ENCODE measurements at regions not wholly inside any gene's neighbourhood (a gene's known extent, or its start where the extent isn't known, plus 50 kb on each side); places are given as distances from the start of the nearest gene placed in this dataset.

- TF ChIP-seq CTCF (IDR thresholded peaks at IDR 0.05; ENCODE audit: control insufficient read depth, extremely low read depth, insufficient read depth), result no peak
- no peak for DNase-seq (ENCODE audit: low read depth)
- no peak overlapping the region for H3K4me3 ChIP-seq (ENCODE audit: low read depth, low read length)
These were observed 411.9 kb upstream of the MARCKS start for GRCh38 chr6:113445201-113445600.

GRCh38 chr6:113447088-113447831 is 409.9 kb upstream of the MARCKS start:
- DNase-seq (ENCODE audit: low read depth), result no peak
- no peak for TF ChIP-seq CTCF (IDR thresholded peaks at IDR 0.05; ENCODE audit: control insufficient read depth, extremely low read depth, insufficient read depth)
- no peak overlapping the region for H3K4me3 ChIP-seq (ENCODE audit: low read depth, low read length)

GRCh38 chr6:113449051-113449450 is 408.1 kb upstream of the MARCKS start:
- no peak for TF ChIP-seq CTCF (IDR thresholded peaks at IDR 0.05; ENCODE audit: control insufficient read depth, extremely low read depth, insufficient read depth)
- no peak overlapping the region for H3K4me3 ChIP-seq (ENCODE audit: low read depth, low read length)
- DNase-seq (ENCODE audit: low read depth), result no peak

- H3K4me3 ChIP-seq (ENCODE audit: low read depth, low read length), result no peak overlapping the region
- TF ChIP-seq CTCF (IDR thresholded peaks at IDR 0.05; ENCODE audit: control insufficient read depth, extremely low read depth, insufficient read depth), result no peak
- DNase-seq (ENCODE audit: low read depth), result no peak
These were observed 407.1 kb upstream of the MARCKS start for GRCh38 chr6:113450061-113450465.

- TF ChIP-seq CTCF (IDR thresholded peaks at IDR 0.05; ENCODE audit: control insufficient read depth, extremely low read depth, insufficient read depth), result no peak
- no peak overlapping the region for H3K4me3 ChIP-seq (ENCODE audit: low read depth, low read length)
- DNase-seq (ENCODE audit: low read depth), result no peak
These were observed 406.1 kb upstream of the MARCKS start for GRCh38 chr6:113451049-113451448.

GRCh38 chr6:113457198-113457597 is 399.9 kb upstream of the MARCKS start:
- TF ChIP-seq CTCF (IDR thresholded peaks at IDR 0.05; ENCODE audit: control insufficient read depth, extremely low read depth, insufficient read depth), result no peak
- no peak overlapping the region for H3K4me3 ChIP-seq (ENCODE audit: low read depth, low read length)
- no peak for DNase-seq (ENCODE audit: low read depth)

GRCh38 chr6:113457751-113458150 is 399.4 kb upstream of the MARCKS start:
- no peak overlapping the region for H3K4me3 ChIP-seq (ENCODE audit: low read depth, low read length)
- DNase-seq (ENCODE audit: low read depth), result no peak
- TF ChIP-seq CTCF (IDR thresholded peaks at IDR 0.05; ENCODE audit: control insufficient read depth, extremely low read depth, insufficient read depth), result no peak
